ENCODE measurements at regions not wholly inside any gene's neighbourhood (a gene's known extent, or its start where the extent isn't known, plus 50 kb on each side); places are given as distances from the start of the nearest gene placed in this dataset.
A peak's percentile ranks its signal among the peaks of the same experiment; 100 is the strongest.

GRCh38 chr1:192038567-192038966 is 119.7 kb upstream of the RGS18 start:
- DNase-seq = no peak

GRCh38 chr1:192045131-192045530 is 113.1 kb upstream of the RGS18 start:
- peak; percentile 78 for DNase-seq

- peak; percentile 64 for DNase-seq
These were observed 104.7 kb upstream of the RGS18 start for GRCh38 chr1:192053531-192053971.

- no peak for DNase-seq
These were observed 100.5 kb upstream of the RGS18 start for GRCh38 chr1:192057766-192058165.

- DNase-seq = no peak
These were observed 98.9 kb upstream of the RGS18 start for GRCh38 chr1:192059407-192059806.

GRCh38 chr1:192061556-192061955 is 96.7 kb upstream of the RGS18 start:
- DNase-seq = no peak

- DNase-seq = no peak
These were observed 93.2 kb upstream of the RGS18 start for GRCh38 chr1:192065087-192065486.

GRCh38 chr1:192066202-192066601 is 92.1 kb upstream of the RGS18 start:
- peak; percentile 9 for DNase-seq

- DNase-seq = no peak
These were observed 90.9 kb upstream of the RGS18 start for GRCh38 chr1:192067360-192067759.

- no peak for DNase-seq
These were observed 88.0 kb upstream of the RGS18 start for GRCh38 chr1:192070213-192070612.

GRCh38 chr1:192080684-192081083 is 77.6 kb upstream of the RGS18 start:
- DNase-seq = no peak

GRCh38 chr1:192081359-192081758 is 76.9 kb upstream of the RGS18 start:
- DNase-seq = no peak

GRCh38 chr1:192086644-192087043 is 71.6 kb upstream of the RGS18 start:
- DNase-seq = no peak

GRCh38 chr1:192087334-192087733 is 70.9 kb upstream of the RGS18 start:
- no peak for DNase-seq

- no peak for DNase-seq
These were observed 69.8 kb upstream of the RGS18 start for GRCh38 chr1:192088496-192088895.

- DNase-seq = no peak
These were observed 60.3 kb upstream of the RGS18 start for GRCh38 chr1:192098001-192098400.

GRCh38 chr1:192099328-192099727 is 58.9 kb upstream of the RGS18 start:
- DNase-seq = no peak

- no peak for DNase-seq
These were observed 57.4 kb upstream of the RGS18 start for GRCh38 chr1:192100686-192101468.

- no peak for DNase-seq
These were observed 54.1 kb upstream of the RGS18 start for GRCh38 chr1:192104128-192104527.

- DNase-seq = peak; percentile 92
These were observed 53.4 kb upstream of the RGS18 start for GRCh38 chr1:192104852-192105251.

GRCh38 chr1:192108161-192108560 is 50.1 kb upstream of the RGS18 start:
- DNase-seq = no peak

Data from fibroblast of skin of right quadriceps (primary cell).